ENCODE measurements at regions not wholly inside any gene's neighbourhood (a gene's known extent, or its start where the extent isn't known, plus 50 kb on each side); places are given as distances from the start of the nearest gene placed in this dataset.

DNA sequence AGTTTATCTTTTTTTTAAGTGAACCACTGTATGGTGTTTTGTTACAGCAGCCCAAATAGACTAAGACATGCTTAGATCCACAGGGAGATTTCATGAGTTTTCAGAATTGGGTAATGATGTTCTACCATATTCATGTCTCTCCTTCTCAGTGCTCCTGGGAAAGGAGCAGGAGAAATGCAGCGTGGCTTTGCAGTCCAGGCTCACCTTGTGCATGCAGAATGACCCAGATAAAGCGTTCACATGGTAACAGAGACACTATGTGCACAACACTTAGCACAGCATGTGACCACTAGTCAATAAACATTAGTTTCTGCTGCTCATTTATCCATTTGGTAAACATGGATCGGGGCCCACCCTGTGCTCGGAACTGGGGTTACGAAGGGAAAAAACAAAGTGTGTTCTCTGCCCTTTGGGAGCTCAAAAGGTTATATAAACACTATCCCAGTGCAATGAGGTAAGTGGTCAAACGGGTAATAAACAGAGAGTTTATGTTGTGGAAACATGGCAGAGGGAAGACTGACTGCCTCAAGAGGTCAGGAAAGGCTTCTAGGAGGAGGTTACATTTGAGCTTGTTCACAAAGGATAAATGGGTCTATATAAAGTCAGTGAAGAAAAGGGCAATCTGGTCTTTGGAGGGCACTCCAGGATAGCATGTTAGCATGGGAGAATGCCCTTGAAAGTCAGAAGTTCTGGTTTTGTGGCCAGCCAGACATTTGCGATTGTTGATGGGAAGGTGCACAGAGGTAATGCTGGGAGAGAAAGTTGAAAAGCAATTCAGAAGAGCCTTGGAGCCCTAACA is 299.2 kb downstream of the TDRD15 start:
- POLR2A ChIA-PET: no interaction called here
- DNase-seq (ENCODE audit: extremely low spot score): no peak
- CTCF ChIA-PET: interaction anchor here (0.7 to 1.5 kb wide), 3 partner anchors 11 to 25 kb away, joined by 3 to 4 read pairs (median 3); no protein-coding TSS in a partner anchor
- TF ChIP-seq FOXA1 (IDR thresholded peaks at IDR 0.05) (no peak), HDGF (IDR thresholded peaks at IDR 0.05; ENCODE audit: borderline replicate concordance) (no peak), NFRKB (IDR thresholded peaks at IDR 0.05) (no peak), FOXK2 (IDR thresholded peaks at IDR 0.05) (no peak), L3MBTL2 (conservative IDR thresholded peaks at IDR 0.05) (no peak), LEF1 (IDR thresholded peaks at IDR 0.05; ENCODE audit: borderline replicate concordance) (no peak), SUZ12 (IDR thresholded peaks at IDR 0.05) (no peak), ELF4 (IDR thresholded peaks at IDR 0.05) (no peak), ZNF384 (IDR thresholded peaks at IDR 0.05) (no peak), CTBP1 (IDR thresholded peaks at IDR 0.05; ENCODE audit: borderline replicate concordance) (no peak), BHLHE40 (IDR thresholded peaks at IDR 0.05; ENCODE audit: borderline replicate concordance) (no peak), TARDBP (IDR thresholded peaks at IDR 0.05) (no peak), SP1 (IDR thresholded peaks at IDR 0.05) (no peak), ARNT (IDR thresholded peaks at IDR 0.05) (no peak), FOXM1 (IDR thresholded peaks at IDR 0.05; ENCODE audit: borderline replicate concordance) (no peak)
- TF ChIP-seq, protein P1, sequence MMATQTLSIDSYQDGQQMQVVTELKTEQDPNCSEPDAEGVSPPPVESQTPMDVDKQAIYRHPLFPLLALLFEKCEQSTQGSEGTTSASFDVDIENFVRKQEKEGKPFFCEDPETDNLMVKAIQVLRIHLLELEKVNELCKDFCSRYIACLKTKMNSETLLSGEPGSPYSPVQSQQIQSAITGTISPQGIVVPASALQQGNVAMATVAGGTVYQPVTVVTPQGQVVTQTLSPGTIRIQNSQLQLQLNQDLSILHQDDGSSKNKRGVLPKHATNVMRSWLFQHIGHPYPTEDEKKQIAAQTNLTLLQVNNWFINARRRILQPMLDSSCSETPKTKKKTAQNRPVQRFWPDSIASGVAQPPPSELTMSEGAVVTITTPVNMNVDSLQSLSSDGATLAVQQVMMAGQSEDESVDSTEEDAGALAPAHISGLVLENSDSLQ (IDR thresholded peaks at IDR 0.05): no peak

DNA sequence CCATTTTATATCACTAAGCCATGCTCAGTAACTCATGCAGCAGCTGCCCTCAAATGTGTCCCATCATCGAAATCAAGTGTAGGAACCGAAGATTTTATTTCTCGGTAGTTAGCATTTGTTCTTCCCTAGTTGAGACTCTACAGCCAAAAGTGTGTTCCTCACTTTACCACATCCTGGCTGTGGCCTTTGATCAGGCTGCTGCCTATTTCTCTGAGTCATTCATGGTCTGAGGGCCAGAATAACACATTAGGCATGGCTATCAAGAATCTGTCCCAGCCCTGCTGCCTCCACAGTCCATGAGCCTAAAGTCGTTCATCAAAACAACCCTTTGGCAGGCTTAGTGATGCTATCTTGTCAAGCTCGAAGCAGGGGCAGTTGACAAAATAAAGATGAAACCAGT is 300.1 kb downstream of the TDRD15 start:
- ChIA-PET POLR2A (no interaction called here), CTCF (no interaction called here)
- DNase-seq (ENCODE audit: extremely low spot score): no peak
- TF ChIP-seq SUZ12 (IDR thresholded peaks at IDR 0.05) (no peak), FOXA1 (IDR thresholded peaks at IDR 0.05) (no peak), HDGF (IDR thresholded peaks at IDR 0.05; ENCODE audit: borderline replicate concordance) (no peak), CTBP1 (IDR thresholded peaks at IDR 0.05; ENCODE audit: borderline replicate concordance) (no peak), ELF4 (IDR thresholded peaks at IDR 0.05) (no peak), FOXK2 (IDR thresholded peaks at IDR 0.05) (no peak), BHLHE40 (IDR thresholded peaks at IDR 0.05; ENCODE audit: borderline replicate concordance) (no peak), L3MBTL2 (conservative IDR thresholded peaks at IDR 0.05) (no peak), SP1 (IDR thresholded peaks at IDR 0.05) (no peak), ZNF384 (IDR thresholded peaks at IDR 0.05) (no peak), NFRKB (IDR thresholded peaks at IDR 0.05) (no peak), TARDBP (IDR thresholded peaks at IDR 0.05) (no peak), FOXM1 (IDR thresholded peaks at IDR 0.05; ENCODE audit: borderline replicate concordance) (no peak)
- TF ChIP-seq, protein P1 (IDR thresholded peaks at IDR 0.05): no peak

DNA sequence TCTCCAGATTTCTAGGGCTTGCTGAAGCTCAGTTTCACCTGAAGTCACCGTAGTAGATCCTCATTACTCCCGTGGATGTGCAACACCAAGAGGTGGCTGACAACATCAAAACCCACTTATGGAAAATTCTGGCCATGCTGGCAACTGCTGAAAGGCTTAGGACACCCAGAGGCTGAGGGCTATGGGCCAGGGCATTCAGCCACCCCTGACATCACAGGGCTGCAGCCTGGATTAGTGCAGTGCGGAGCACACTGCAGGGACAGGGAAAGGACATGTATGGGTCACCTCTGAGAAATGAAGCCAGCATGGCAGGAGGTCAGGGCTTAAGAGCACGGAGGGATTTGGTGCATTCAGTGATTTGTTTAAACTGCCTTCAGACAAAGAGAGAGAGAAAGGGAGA is 300.6 kb downstream of the TDRD15 start:
- CTCF ChIA-PET: no interaction called here
- POLR2A ChIA-PET: no interaction called here
- TF ChIP-seq ZNF384 (IDR thresholded peaks at IDR 0.05) (no peak), TARDBP (IDR thresholded peaks at IDR 0.05) (no peak), FOXM1 (IDR thresholded peaks at IDR 0.05; ENCODE audit: borderline replicate concordance) (no peak), SUZ12 (IDR thresholded peaks at IDR 0.05) (no peak), CTBP1 (IDR thresholded peaks at IDR 0.05; ENCODE audit: borderline replicate concordance) (no peak), FOXA1 (IDR thresholded peaks at IDR 0.05) (no peak), BHLHE40 (IDR thresholded peaks at IDR 0.05; ENCODE audit: borderline replicate concordance) (no peak), FOXK2 (IDR thresholded peaks at IDR 0.05) (no peak), HDGF (IDR thresholded peaks at IDR 0.05; ENCODE audit: borderline replicate concordance) (no peak), LEF1 (IDR thresholded peaks at IDR 0.05; ENCODE audit: borderline replicate concordance) (no peak), L3MBTL2 (conservative IDR thresholded peaks at IDR 0.05) (no peak), NFRKB (IDR thresholded peaks at IDR 0.05) (no peak), ARNT (IDR thresholded peaks at IDR 0.05) (no peak), ELF4 (IDR thresholded peaks at IDR 0.05) (no peak), SP1 (IDR thresholded peaks at IDR 0.05) (no peak)
- TF ChIP-seq, protein P1 (IDR thresholded peaks at IDR 0.05): no peak
- no peak for DNase-seq (ENCODE audit: extremely low spot score)

DNA sequence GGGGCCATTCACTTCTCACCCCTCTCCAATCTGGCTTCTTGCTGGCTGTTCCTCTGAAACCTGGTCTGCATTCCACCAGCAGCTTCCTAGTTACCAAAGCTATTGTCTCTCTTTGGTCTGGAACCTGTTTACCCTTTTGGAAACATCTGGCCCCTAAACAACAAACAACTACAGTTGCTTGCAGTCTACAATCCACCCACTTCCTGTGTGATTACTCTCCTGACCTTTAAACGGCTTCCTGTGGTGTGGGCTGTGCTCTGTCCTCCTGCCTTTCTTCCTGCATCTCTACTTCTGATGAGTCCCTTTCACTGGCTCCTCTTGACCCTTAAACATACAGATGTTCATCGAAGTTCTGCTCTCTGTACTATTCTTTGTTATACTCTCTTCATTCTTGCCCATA is 303.8 kb downstream of the TDRD15 start:
- POLR2A ChIA-PET: no interaction called here
- CTCF ChIA-PET: no interaction called here
- TF ChIP-seq NFRKB (IDR thresholded peaks at IDR 0.05): no peak
- TF ChIP-seq ELF4 (IDR thresholded peaks at IDR 0.05): no peak
- no peak for TF ChIP-seq LEF1 (IDR thresholded peaks at IDR 0.05; ENCODE audit: borderline replicate concordance)
- no peak for TF ChIP-seq SUZ12 (IDR thresholded peaks at IDR 0.05)
- TF ChIP-seq FOXK2 (IDR thresholded peaks at IDR 0.05): no peak
- no peak for TF ChIP-seq FOXA1 (IDR thresholded peaks at IDR 0.05)
- no peak for TF ChIP-seq CTBP1 (IDR thresholded peaks at IDR 0.05; ENCODE audit: borderline replicate concordance)
- TF ChIP-seq BHLHE40 (IDR thresholded peaks at IDR 0.05; ENCODE audit: borderline replicate concordance): no peak
- TF ChIP-seq FOXM1 (IDR thresholded peaks at IDR 0.05; ENCODE audit: borderline replicate concordance): no peak
- TF ChIP-seq, protein P1 (IDR thresholded peaks at IDR 0.05): no peak
- no peak for DNase-seq (ENCODE audit: extremely low spot score)

DNA sequence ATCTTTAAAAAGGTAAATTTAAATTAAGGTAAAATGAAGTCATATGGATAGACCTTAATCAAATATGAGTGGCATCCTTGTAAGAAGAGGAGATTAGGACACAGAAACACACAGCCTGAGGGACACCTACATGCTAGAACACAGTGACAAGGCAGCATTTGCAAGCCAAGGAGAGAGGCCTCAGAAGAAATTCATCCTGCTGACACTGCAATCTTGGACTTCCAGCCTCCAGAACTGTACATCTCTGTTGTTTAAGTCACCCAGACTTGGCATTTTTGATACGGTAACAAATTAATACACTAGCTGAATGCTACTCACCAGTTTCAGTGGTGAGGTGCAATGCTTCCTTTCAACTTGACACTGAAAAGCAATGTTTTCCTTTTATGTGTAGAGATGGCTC is 305.0 kb downstream of the TDRD15 start:
- DNase-seq (ENCODE audit: extremely low spot score): no peak
- POLR2A ChIA-PET: no interaction called here
- no peak for TF ChIP-seq FOXA1 (IDR thresholded peaks at IDR 0.05)
- TF ChIP-seq L3MBTL2 (conservative IDR thresholded peaks at IDR 0.05): no peak
- TF ChIP-seq BHLHE40 (IDR thresholded peaks at IDR 0.05; ENCODE audit: borderline replicate concordance): no peak
- TF ChIP-seq ARNT (IDR thresholded peaks at IDR 0.05): no peak
- no peak for TF ChIP-seq FOXM1 (IDR thresholded peaks at IDR 0.05; ENCODE audit: borderline replicate concordance)
- no peak for TF ChIP-seq ELF4 (IDR thresholded peaks at IDR 0.05)
- TF ChIP-seq CTBP1 (IDR thresholded peaks at IDR 0.05; ENCODE audit: borderline replicate concordance): no peak

More for the DNA sequence above, 305.0 kb downstream of the TDRD15 start:
- CTCF ChIA-PET: no interaction called here
